Nephron (organoid): ENCODE measurements at regions not wholly inside any gene's neighbourhood (a gene's known extent, or its start where the extent isn't known, plus 50 kb on each side); places are given as distances from the start of the nearest gene placed in this dataset.
"Not testable (repeated sequence)": the region's sequence is repeated elsewhere in the genome, so short reads cannot be mapped to it uniquely, and the experiment has no call there.

Experiments
- H3K27ac Mint-ChIP-seq, 3 experiments: 2 replicates each; pipeline ENCODE4 v1.8.0; 2020; ENCODE audit warnings: mixed read lengths in 3 of 3, mild to moderate bottlenecking in 2 of 3, moderate library complexity in 1 of 3
- H3K27me3 Mint-ChIP-seq: 2 replicates; pipeline ENCODE4 v1.8.0; 2021; ENCODE audit warnings: low read depth, mild to moderate bottlenecking, moderate library complexity, mixed read lengths
- H3K36me3 Mint-ChIP-seq: 2 replicates; pipeline ENCODE4 v1.8.0; 2020; ENCODE audit warnings: low read depth, mixed read lengths
- H3K4me1 Mint-ChIP-seq: 2 replicates; pipeline ENCODE4 v1.8.0; 2020; ENCODE audit warnings: mixed read lengths
- H3K4me3 Mint-ChIP-seq, 3 experiments: 2 replicates each; pipeline ENCODE4 v1.8.0; 2020; ENCODE audit warnings: mild to moderate bottlenecking in 3 of 3, mixed read lengths in 3 of 3, moderate library complexity in 2 of 3
- H3K9me3 Mint-ChIP-seq: 2 replicates; pipeline ENCODE4 v1.8.0; 2020; ENCODE audit warnings: mixed read lengths
- TF ChIP-seq, protein P1 (sequence below), 3 experiments: fragments of 200-600 bp; sonication (generic); IDR thresholded peaks; one replicate each; pipeline ENCODE4 v1.5.0; 2021; ENCODE audit warnings: antibody characterized with exemption in 3 of 3; ENCODE audit not compliant: unreplicated experiment in 3 of 3

DNA sequence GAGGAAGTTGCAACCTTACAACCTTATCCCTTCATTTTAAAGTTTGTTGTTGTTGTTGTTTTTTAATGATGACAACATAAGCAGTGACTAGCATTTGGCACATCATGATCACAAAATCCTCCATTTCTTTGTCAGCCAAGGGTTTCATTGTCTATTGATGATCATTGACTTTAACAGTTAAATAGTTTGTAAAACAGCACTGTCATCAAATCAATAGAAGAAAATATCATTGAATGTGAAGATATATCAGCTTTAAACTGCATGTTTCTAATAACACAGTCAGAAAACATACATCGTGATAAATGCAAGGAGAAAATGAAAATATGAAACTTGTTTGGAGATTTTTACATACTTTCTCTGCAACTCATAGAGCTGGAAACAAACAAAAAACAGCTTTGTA, 922.3 kb upstream of the LRFN5 start:
- H3K27me3 Mint-ChIP-seq = no peaks in the 10 kb centered on the region
- H3K4me3 Mint-ChIP-seq = no peak overlapping the region
- H3K36me3 Mint-ChIP-seq = no peaks in the 10 kb centered on the region
- H3K4me1 Mint-ChIP-seq = no peaks in the 10 kb centered on the region
- H3K9me3 Mint-ChIP-seq = no peaks in the 10 kb centered on the region
- H3K27ac Mint-ChIP-seq = no peak overlapping the region
- TF ChIP-seq, protein P1, sequence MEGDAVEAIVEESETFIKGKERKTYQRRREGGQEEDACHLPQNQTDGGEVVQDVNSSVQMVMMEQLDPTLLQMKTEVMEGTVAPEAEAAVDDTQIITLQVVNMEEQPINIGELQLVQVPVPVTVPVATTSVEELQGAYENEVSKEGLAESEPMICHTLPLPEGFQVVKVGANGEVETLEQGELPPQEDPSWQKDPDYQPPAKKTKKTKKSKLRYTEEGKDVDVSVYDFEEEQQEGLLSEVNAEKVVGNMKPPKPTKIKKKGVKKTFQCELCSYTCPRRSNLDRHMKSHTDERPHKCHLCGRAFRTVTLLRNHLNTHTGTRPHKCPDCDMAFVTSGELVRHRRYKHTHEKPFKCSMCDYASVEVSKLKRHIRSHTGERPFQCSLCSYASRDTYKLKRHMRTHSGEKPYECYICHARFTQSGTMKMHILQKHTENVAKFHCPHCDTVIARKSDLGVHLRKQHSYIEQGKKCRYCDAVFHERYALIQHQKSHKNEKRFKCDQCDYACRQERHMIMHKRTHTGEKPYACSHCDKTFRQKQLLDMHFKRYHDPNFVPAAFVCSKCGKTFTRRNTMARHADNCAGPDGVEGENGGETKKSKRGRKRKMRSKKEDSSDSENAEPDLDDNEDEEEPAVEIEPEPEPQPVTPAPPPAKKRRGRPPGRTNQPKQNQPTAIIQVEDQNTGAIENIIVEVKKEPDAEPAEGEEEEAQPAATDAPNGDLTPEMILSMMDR (IDR thresholded peaks at IDR 0.05; ENCODE audit: unreplicated experiment in 3 of 3) = no peak

DNA sequence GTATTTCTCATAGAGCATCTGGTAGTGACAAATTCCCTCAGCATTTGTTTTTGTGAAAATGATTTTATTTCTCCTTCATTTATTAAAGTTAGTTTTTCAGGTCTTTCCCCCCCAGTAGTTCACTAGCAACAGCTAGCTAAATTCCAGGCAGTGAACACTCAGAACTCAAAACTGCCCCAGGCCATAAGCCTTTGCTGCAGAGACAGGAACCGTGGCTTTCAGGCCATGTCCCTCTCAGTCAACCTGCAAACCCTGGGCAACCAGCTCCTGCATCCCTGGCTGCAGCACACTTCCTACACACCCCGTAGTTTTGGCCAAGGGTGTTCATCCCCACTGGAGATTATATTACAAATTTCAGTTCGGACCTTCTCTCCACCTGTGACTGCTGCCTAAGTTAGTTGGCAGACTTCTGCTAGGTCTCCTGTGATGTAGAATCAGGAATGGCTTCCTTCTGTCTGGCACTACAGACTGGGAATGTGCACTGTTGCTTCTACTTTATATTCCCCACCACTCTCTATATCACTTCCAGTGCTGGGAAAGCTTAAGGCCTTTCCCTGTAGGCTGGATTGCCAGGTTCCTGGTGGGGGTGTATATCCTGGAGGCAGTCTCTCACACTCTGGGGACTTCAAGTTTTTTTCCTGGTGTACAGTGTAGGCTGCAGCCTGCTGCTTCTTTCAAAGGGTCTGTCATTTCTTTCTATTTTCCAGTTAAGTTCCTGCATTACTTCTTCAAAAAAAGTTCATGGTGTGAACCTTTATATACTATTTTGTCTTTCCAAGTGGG, 924.4 kb upstream of the LRFN5 start:
- Mint-ChIP-seq H3K27me3 (no peaks in the 10 kb centered on the region), H3K9me3 (no peaks in the 10 kb centered on the region), H3K27ac (no peak overlapping the region), H3K36me3 (no peaks in the 10 kb centered on the region), H3K4me1 (no peaks in the 10 kb centered on the region), H3K4me3 (no peak overlapping the region)
- TF ChIP-seq, protein P1 (IDR thresholded peaks at IDR 0.05; ENCODE audit: unreplicated experiment in 3 of 3) = no peak

DNA sequence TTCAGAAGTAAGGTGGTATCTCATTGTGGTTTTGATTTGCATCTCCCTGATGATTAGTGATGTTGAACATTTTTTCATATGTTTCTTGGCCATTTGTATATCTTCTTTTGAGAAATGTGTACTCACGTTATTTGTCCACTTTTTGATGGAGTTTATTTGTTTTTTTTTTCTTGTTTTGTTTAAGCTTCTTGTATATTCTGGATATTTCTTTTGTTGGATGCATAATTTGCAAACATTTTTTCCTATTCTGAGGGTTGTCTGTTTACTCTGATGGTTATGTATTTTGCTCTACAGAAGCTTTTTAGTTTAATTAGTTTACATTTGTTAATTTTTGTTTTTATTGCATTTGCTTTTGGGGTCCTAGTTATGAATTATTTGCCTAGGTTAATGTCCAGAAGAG, 927.4 kb upstream of the LRFN5 start:
- Mint-ChIP-seq H3K9me3 (no peaks in the 10 kb centered on the region), H3K27ac (no peak overlapping the region), H3K4me3 (no peak overlapping the region), H3K36me3 (no peaks in the 10 kb centered on the region), H3K27me3 (no peaks in the 10 kb centered on the region), H3K4me1 (no peaks in the 10 kb centered on the region)
- TF ChIP-seq, protein P1 (IDR thresholded peaks at IDR 0.05; ENCODE audit: unreplicated experiment in 3 of 3) = no peak

DNA sequence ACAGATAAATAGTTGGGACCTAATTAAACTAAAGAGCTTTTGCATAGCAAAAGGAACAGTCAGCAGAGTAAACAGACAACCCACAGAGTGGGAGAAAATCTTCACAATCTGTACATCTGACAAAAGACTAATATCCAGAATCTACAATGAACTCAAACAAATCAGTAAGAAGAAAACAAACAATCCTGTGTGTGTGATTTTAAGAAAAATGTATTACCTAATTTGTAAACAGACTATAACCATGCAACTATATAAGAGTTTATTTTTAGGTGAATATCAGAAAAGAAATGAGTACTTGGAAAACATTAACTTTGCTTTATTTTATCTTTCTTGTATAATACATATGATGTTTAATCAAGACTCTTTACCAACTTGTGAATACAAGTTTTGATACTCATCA, 929.5 kb upstream of the LRFN5 start:
- H3K27ac Mint-ChIP-seq, H3K4me3 Mint-ChIP-seq, H3K9me3 Mint-ChIP-seq, H3K36me3 Mint-ChIP-seq, H3K4me1 Mint-ChIP-seq, H3K27me3 Mint-ChIP-seq: not testable (repeated sequence)

DNA sequence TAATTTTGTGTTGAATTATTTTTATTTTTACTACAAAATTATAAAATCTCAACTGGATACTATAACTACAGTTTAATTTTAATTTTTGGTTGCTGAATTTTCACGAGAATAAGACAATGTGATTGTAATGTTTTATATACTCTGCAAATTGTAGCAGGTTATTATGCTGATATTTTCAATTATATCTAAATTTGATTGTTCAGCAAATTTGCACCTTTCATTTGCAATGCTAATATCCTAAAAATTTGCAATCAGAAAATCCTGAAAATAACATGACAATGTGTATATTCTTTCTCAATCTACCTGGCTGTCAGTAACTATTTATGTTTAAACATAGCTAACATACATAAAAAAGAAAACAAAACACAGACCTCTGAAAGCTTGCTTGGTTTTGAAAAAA, 932.2 kb upstream of the LRFN5 start:
- no peaks in the 10 kb centered on the region for H3K27me3 Mint-ChIP-seq
- TF ChIP-seq, protein P1 (IDR thresholded peaks at IDR 0.05; ENCODE audit: unreplicated experiment in 3 of 3) = no peak
- H3K4me3 Mint-ChIP-seq = no peak overlapping the region
- no peaks in the 10 kb centered on the region for H3K36me3 Mint-ChIP-seq
- H3K9me3 Mint-ChIP-seq = no peaks in the 10 kb centered on the region
- H3K4me1 Mint-ChIP-seq = no peaks in the 10 kb centered on the region
- H3K27ac Mint-ChIP-seq = no peak overlapping the region

DNA sequence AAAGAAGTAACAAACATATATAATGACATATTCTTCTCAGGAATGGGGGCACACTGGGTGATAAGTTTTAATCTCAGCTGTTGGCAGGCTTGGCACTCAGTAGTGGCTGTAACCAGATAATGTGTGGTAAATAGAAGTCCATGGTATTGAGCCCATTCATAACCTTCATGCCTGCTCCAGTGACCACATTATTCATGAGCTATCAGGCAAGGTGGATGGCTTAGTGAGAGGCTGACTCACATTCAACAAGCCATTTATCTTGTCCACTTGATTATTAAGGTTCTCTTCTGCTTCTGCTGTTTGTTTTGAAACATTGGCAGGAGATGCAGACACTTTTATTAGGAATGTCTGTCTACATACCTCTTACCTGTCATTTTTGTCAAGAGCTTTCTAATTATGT, 950.4 kb upstream of the LRFN5 start:
- Mint-ChIP-seq H3K36me3 (no peaks in the 10 kb centered on the region), H3K4me1 (no peaks in the 10 kb centered on the region), H3K27me3 (peaks cover 4% of the 10 kb centered on the region), H3K4me3 (no peak overlapping the region), H3K9me3 (no peaks in the 10 kb centered on the region), H3K27ac (no peak overlapping the region)
- TF ChIP-seq, protein P1 (IDR thresholded peaks at IDR 0.05; ENCODE audit: unreplicated experiment in 3 of 3) = no peak
